ENCODE measurements at regions not wholly inside any gene's neighbourhood (a gene's known extent, or its start where the extent isn't known, plus 50 kb on each side); places are given as distances from the start of the nearest gene placed in this dataset.
"Not testable (repeated sequence)": the region's sequence is repeated elsewhere in the genome, so short reads cannot be mapped to it uniquely, and the experiment has no call there.

GRCh38 chr2:209298601-209299000, 125.2 kb upstream of the MAP2 start:
- no peak for DNase-seq
- in situ Hi-C loops (cut with HindIII; ENCODE audit: low pct_ligation_motif_present, low pct_unique_long_range_greater_than_20kb, low sequenced_read_pairs), result no loop called here

- DNase-seq; in situ Hi-C loops (cut with HindIII; ENCODE audit: low pct_ligation_motif_present, low pct_unique_long_range_greater_than_20kb, low sequenced_read_pairs): not testable (repeated sequence)
Measured at GRCh38 chr2:209299478-209299877, 124.4 kb upstream of the MAP2 start.

- DNase-seq; in situ Hi-C loops (cut with HindIII; ENCODE audit: low pct_ligation_motif_present, low pct_unique_long_range_greater_than_20kb, low sequenced_read_pairs): not testable (repeated sequence)
Measured at GRCh38 chr2:209300766-209301165, 123.1 kb upstream of the MAP2 start.

- no peak for DNase-seq
- in situ Hi-C loops (cut with HindIII; ENCODE audit: low pct_ligation_motif_present, low pct_unique_long_range_greater_than_20kb, low sequenced_read_pairs), result no loop called here
Measured at GRCh38 chr2:209305026-209305425, 118.8 kb upstream of the MAP2 start.

- in situ Hi-C loops (cut with HindIII; ENCODE audit: low pct_ligation_motif_present, low pct_unique_long_range_greater_than_20kb, low sequenced_read_pairs), result no loop called here
- DNase-seq, result no peak
Measured at GRCh38 chr2:209305746-209306196, 118.1 kb upstream of the MAP2 start.

GRCh38 chr2:209307161-209308001, 116.5 kb upstream of the MAP2 start:
- DNase-seq, result no peak
- in situ Hi-C loops (cut with HindIII; ENCODE audit: low pct_ligation_motif_present, low pct_unique_long_range_greater_than_20kb, low sequenced_read_pairs), result no loop called here

- DNase-seq, result no peak
- in situ Hi-C loops (cut with HindIII; ENCODE audit: low pct_ligation_motif_present, low pct_unique_long_range_greater_than_20kb, low sequenced_read_pairs), result no loop called here
Measured at GRCh38 chr2:209308415-209308814, 115.4 kb upstream of the MAP2 start.

- no peak for DNase-seq
- in situ Hi-C loops (cut with HindIII; ENCODE audit: low pct_ligation_motif_present, low pct_unique_long_range_greater_than_20kb, low sequenced_read_pairs), result no loop called here
Measured at GRCh38 chr2:209311948-209312347, 111.9 kb upstream of the MAP2 start.

- DNase-seq; in situ Hi-C loops (cut with HindIII; ENCODE audit: low pct_ligation_motif_present, low pct_unique_long_range_greater_than_20kb, low sequenced_read_pairs): not testable (repeated sequence)
Measured at GRCh38 chr2:209312450-209312849, 111.4 kb upstream of the MAP2 start.

GRCh38 chr2:209314653-209315052, 109.2 kb upstream of the MAP2 start:
- in situ Hi-C loops (cut with HindIII; ENCODE audit: low pct_ligation_motif_present, low pct_unique_long_range_greater_than_20kb, low sequenced_read_pairs), result no loop called here

GRCh38 chr2:209316141-209316540, 107.7 kb upstream of the MAP2 start:
- no peak for DNase-seq
- in situ Hi-C loops (cut with HindIII; ENCODE audit: low pct_ligation_motif_present, low pct_unique_long_range_greater_than_20kb, low sequenced_read_pairs), result no loop called here

More at GRCh38 chr2:209314653-209315052, 109.2 kb upstream of the MAP2 start:
- DNase-seq, result peak; percentile 14

GRCh38 chr2:209321076-209321475, 102.8 kb upstream of the MAP2 start:
- peak; percentile 36 for DNase-seq
- in situ Hi-C loops (cut with HindIII; ENCODE audit: low pct_ligation_motif_present, low pct_unique_long_range_greater_than_20kb, low sequenced_read_pairs), result no loop called here

- in situ Hi-C loops (cut with HindIII; ENCODE audit: low pct_ligation_motif_present, low pct_unique_long_range_greater_than_20kb, low sequenced_read_pairs), result no loop called here
- no peak for DNase-seq
Measured at GRCh38 chr2:209321581-209321980, 102.3 kb upstream of the MAP2 start.

- peak; percentile 15 for DNase-seq
- in situ Hi-C loops (cut with HindIII; ENCODE audit: low pct_ligation_motif_present, low pct_unique_long_range_greater_than_20kb, low sequenced_read_pairs), result no loop called here
Measured at GRCh38 chr2:209322041-209322440, 101.8 kb upstream of the MAP2 start.

GRCh38 chr2:209322905-209323512, 100.8 kb upstream of the MAP2 start:
- no peak for DNase-seq
- in situ Hi-C loops (cut with HindIII; ENCODE audit: low pct_ligation_motif_present, low pct_unique_long_range_greater_than_20kb, low sequenced_read_pairs), result no loop called here

GRCh38 chr2:209323738-209324137, 100.1 kb upstream of the MAP2 start:
- in situ Hi-C loops (cut with HindIII; ENCODE audit: low pct_ligation_motif_present, low pct_unique_long_range_greater_than_20kb, low sequenced_read_pairs), result no loop called here
- no peak for DNase-seq

- no peak for DNase-seq
- in situ Hi-C loops (cut with HindIII; ENCODE audit: low pct_ligation_motif_present, low pct_unique_long_range_greater_than_20kb, low sequenced_read_pairs), result no loop called here
Measured at GRCh38 chr2:209324281-209324680, 99.6 kb upstream of the MAP2 start.

GRCh38 chr2:209331291-209331844, 92.5 kb upstream of the MAP2 start:
- in situ Hi-C loops (cut with HindIII; ENCODE audit: low pct_ligation_motif_present, low pct_unique_long_range_greater_than_20kb, low sequenced_read_pairs), result no loop called here
- peak; percentile 60 for DNase-seq

GRCh38 chr2:209334188-209335017, 89.4 kb upstream of the MAP2 start:
- DNase-seq, result peak; percentile 79
- in situ Hi-C loops (cut with HindIII; ENCODE audit: low pct_ligation_motif_present, low pct_unique_long_range_greater_than_20kb, low sequenced_read_pairs), result no loop called here
